Neural progenitor cell (in vitro differentiated cells): ENCODE measurements at regions not wholly inside any gene's neighbourhood (a gene's known extent, or its start where the extent isn't known, plus 50 kb on each side); places are given as distances from the start of the nearest gene placed in this dataset.

ENCODE experiments used
- DNase-seq: peaks from one replicate; pipeline ENCODE4 v3.0.0-alpha.2; 2016; ENCODE audit warnings: low spot score
- H2AFZ ChIP-seq: fragments of 200-600 bp; sonication (generic); replicated peaks from 2 replicates; pipeline ENCODE4 v1.6.1; 2016; ENCODE audit warnings: antibody characterized with exemption
- H3F3A ChIP-seq: fragments of 200-600 bp; sonication (generic); 2 replicates; pipeline ENCODE4 v1.6.1; 2016; ENCODE audit warnings: antibody characterized with exemption, low read depth
- H3K27ac ChIP-seq: fragments of 200-600 bp; sonication (generic); 2 replicates; pipeline ENCODE4 v1.5.1; 2016; ENCODE audit warnings: mild to moderate bottlenecking
- H3K27me3 ChIP-seq: fragments of 200-600 bp; sonication (generic); 2 replicates; pipeline ENCODE4 v1.6.1; 2016; ENCODE audit warnings: mild to moderate bottlenecking, moderate library complexity
- H3K36me3 ChIP-seq: fragments of 200-600 bp; sonication (generic); 2 replicates; pipeline ENCODE4 v1.5.1; 2016
- H3K4me1 ChIP-seq: fragments of 200-600 bp; sonication (generic); 2 replicates; pipeline ENCODE4 v1.6.1; 2016; ENCODE audit warnings: mixed run types
- H3K4me2 ChIP-seq: fragments of 200-600 bp; sonication (generic); 2 replicates; pipeline ENCODE4 v1.6.1; 2016
- H3K4me3 ChIP-seq: fragments of 200-600 bp; sonication (generic); 2 replicates; pipeline ENCODE4 v1.5.1; 2016
- H3K79me2 ChIP-seq: fragments of 200-600 bp; sonication (generic); 2 replicates; pipeline ENCODE4 v1.6.1; 2016; ENCODE audit warnings: low read depth
- H3K9ac ChIP-seq: fragments of 200-600 bp; sonication (generic); 2 replicates; pipeline ENCODE4 v1.6.1; 2016
- H3K9me3 ChIP-seq: fragments of 200-600 bp; sonication (generic); 2 replicates; pipeline ENCODE4 v1.5.1; 2016; ENCODE audit warnings: low read depth
- H4K20me1 ChIP-seq: fragments of 200-600 bp; sonication (generic); 2 replicates; pipeline ENCODE4 v1.6.1; 2016; ENCODE audit warnings: low read depth
- H3K27ac Mint-ChIP-seq: 3 replicates; pipeline ENCODE4 v1.8.0; 2021; ENCODE audit warnings: mixed read lengths
- H3K27me3 Mint-ChIP-seq: 2 replicates; pipeline ENCODE4 v1.8.0; 2022; ENCODE audit warnings: low read depth, mild to moderate bottlenecking, inconsistent platforms, moderate library complexity, mixed read lengths; ENCODE audit not compliant: insufficient read depth
- H3K36me3 Mint-ChIP-seq: 3 replicates; pipeline ENCODE4 v1.8.0; 2021; ENCODE audit warnings: mixed read lengths
- H3K4me1 Mint-ChIP-seq: 3 replicates; pipeline ENCODE4 v1.8.0; 2021; ENCODE audit warnings: mixed read lengths
- H3K4me3 Mint-ChIP-seq: 3 replicates; pipeline ENCODE4 v1.8.0; 2021; ENCODE audit warnings: mild to moderate bottlenecking, moderate library complexity, mixed read lengths
- H3K9me3 Mint-ChIP-seq: 3 replicates; pipeline ENCODE4 v1.8.0; 2020; ENCODE audit warnings: mixed read lengths
- CTCF ChIP-seq: fragments of 200-600 bp; sonication (generic); IDR thresholded peaks from 2 replicates; pipeline ENCODE4 v1.5.1; 2017; ENCODE audit warnings: antibody characterized with exemption, mild to moderate bottlenecking
- EZH2 ChIP-seq: fragments of 200-600 bp; sonication (generic); IDR thresholded peaks from 2 replicates; pipeline ENCODE4 v1.6.1; 2017; ENCODE audit warnings: antibody characterized with exemption, mild to moderate bottlenecking, moderate library complexity
- EZH2phosphoT487 ChIP-seq: fragments of 200-600 bp; sonication (generic); IDR thresholded peaks from 2 replicates; pipeline ENCODE4 v1.6.1; 2017; ENCODE audit warnings: antibody characterized with exemption

GRCh38 chr12:3405821-3406220 is 85.2 kb upstream of the PRMT8 start:
- peaks cover 2% of the 10 kb centered on the region for H3K36me3 Mint-ChIP-seq

GRCh38 chr12:3407723-3408122 is 83.3 kb upstream of the PRMT8 start:
- H3K4me1 ChIP-seq: no peaks in the 10 kb centered on the region
- no peaks in the 10 kb centered on the region for H4K20me1 ChIP-seq
- no peak for TF ChIP-seq EZH2
- no peak for TF ChIP-seq CTCF
- TF ChIP-seq EZH2phosphoT487: no peak
- peaks cover 17% of the 10 kb centered on the region for H3K9me3 ChIP-seq
- H3K4me3 ChIP-seq: no peak overlapping the region
- Mint-ChIP-seq H3K4me1 (no peaks in the 10 kb centered on the region), H3K27me3 (no peaks in the 10 kb centered on the region), H3K9me3 (peaks cover 43% of the 10 kb centered on the region), H3K4me3 (no peak overlapping the region), H3K36me3 (peaks cover 2% of the 10 kb centered on the region), H3K27ac (no peak overlapping the region)
- H3K4me2 ChIP-seq: no peak overlapping the region
- H2AFZ ChIP-seq: no peak overlapping the region
- no peak for DNase-seq
- no peaks in the 10 kb centered on the region for H3F3A ChIP-seq
- no peaks in the 10 kb centered on the region for H3K27me3 ChIP-seq
- no peak overlapping the region for H3K9ac ChIP-seq
- H3K79me2 ChIP-seq: no peaks in the 10 kb centered on the region
- no peak overlapping the region for H3K27ac ChIP-seq
- H3K36me3 ChIP-seq: no peaks in the 10 kb centered on the region

More at GRCh38 chr12:3405821-3406220, 85.2 kb upstream of the PRMT8 start:
- no peaks in the 10 kb centered on the region for H3K27me3 Mint-ChIP-seq
- no peaks in the 10 kb centered on the region for H3K27me3 ChIP-seq
- no peak overlapping the region for H3K4me3 Mint-ChIP-seq
- TF ChIP-seq EZH2 (no peak), EZH2phosphoT487 (no peak), CTCF (no peak)
- H3K4me3 ChIP-seq: no peak overlapping the region
- no peak overlapping the region for H3K4me2 ChIP-seq
- DNase-seq: no peak
- H3K4me1 ChIP-seq: no peaks in the 10 kb centered on the region
- no peaks in the 10 kb centered on the region for H3K36me3 ChIP-seq
- no peak overlapping the region for H2AFZ ChIP-seq
- peaks cover 52% of the 10 kb centered on the region for H3K9me3 Mint-ChIP-seq
- no peak overlapping the region for H3K9ac ChIP-seq
- no peak overlapping the region for H3K27ac Mint-ChIP-seq
- no peaks in the 10 kb centered on the region for H3K4me1 Mint-ChIP-seq
- H3K79me2 ChIP-seq: no peaks in the 10 kb centered on the region
- no peak overlapping the region for H3K27ac ChIP-seq
- H3F3A ChIP-seq: no peaks in the 10 kb centered on the region
- H3K9me3 ChIP-seq: peaks cover 17% of the 10 kb centered on the region
- H4K20me1 ChIP-seq: no peaks in the 10 kb centered on the region

DNA sequence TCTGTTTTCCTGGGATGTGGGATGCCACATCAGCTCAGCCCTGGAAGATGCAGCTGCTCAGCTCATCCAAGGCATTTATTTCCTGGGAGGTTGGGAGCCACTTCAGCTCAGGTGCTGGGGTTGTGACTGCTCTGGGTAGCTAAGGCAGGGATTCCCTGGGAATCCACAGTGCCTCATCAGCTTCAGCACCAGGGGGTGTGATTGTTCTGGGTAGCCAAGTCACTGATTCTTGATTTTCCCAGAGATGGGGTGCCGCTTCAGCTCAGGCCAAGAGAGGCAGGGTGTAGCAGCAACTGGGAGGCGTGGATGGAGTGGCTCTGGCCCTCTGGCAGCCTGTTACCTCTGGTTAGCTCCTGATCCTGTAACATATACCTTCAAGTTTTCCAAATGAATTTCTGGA is 81.3 kb upstream of the PRMT8 start:
- peaks cover 2% of the 10 kb centered on the region for H3K36me3 Mint-ChIP-seq
- no peak overlapping the region for H3K27ac ChIP-seq
- H3K4me3 ChIP-seq: no peak overlapping the region
- TF ChIP-seq EZH2phosphoT487 (no peak), EZH2 (no peak), CTCF (no peak)
- no peaks in the 10 kb centered on the region for H3K27me3 ChIP-seq
- no peak overlapping the region for H3K4me2 ChIP-seq
- no peaks in the 10 kb centered on the region for H3K4me1 ChIP-seq
- peaks cover 17% of the 10 kb centered on the region for H3K9me3 ChIP-seq
- no peaks in the 10 kb centered on the region for H3K36me3 ChIP-seq
- no peak overlapping the region for H3K27ac Mint-ChIP-seq
- H3F3A ChIP-seq: no peaks in the 10 kb centered on the region
- no peak for DNase-seq
- no peak overlapping the region for H3K9ac ChIP-seq
- no peak overlapping the region for H2AFZ ChIP-seq
- H4K20me1 ChIP-seq: no peaks in the 10 kb centered on the region
- H3K27me3 Mint-ChIP-seq: no peaks in the 10 kb centered on the region
- no peaks in the 10 kb centered on the region for H3K4me1 Mint-ChIP-seq
- H3K79me2 ChIP-seq: no peaks in the 10 kb centered on the region
- H3K4me3 Mint-ChIP-seq: no peak overlapping the region
- H3K9me3 Mint-ChIP-seq: peaks cover 38% of the 10 kb centered on the region

- no peak for DNase-seq
- H3K27ac ChIP-seq: no peak overlapping the region
- no peak overlapping the region for H2AFZ ChIP-seq
- H3K27me3 Mint-ChIP-seq: peaks cover 6% of the 10 kb centered on the region
- no peaks in the 10 kb centered on the region for H3K9me3 ChIP-seq
- H3K27ac Mint-ChIP-seq: no peak overlapping the region
- TF ChIP-seq EZH2: no peak
- no peak for TF ChIP-seq EZH2phosphoT487
- TF ChIP-seq CTCF: no peak
- no peaks in the 10 kb centered on the region for H3K36me3 ChIP-seq
- H3K9me3 Mint-ChIP-seq: peaks cover 6% of the 10 kb centered on the region
- H3K36me3 Mint-ChIP-seq: no peaks in the 10 kb centered on the region
- peaks cover 15% of the 10 kb centered on the region for H3F3A ChIP-seq
- H3K27me3 ChIP-seq: peaks cover 27% of the 10 kb centered on the region
- H3K4me3 Mint-ChIP-seq: no peak overlapping the region
- no peaks in the 10 kb centered on the region for H3K79me2 ChIP-seq
- peaks cover 8% of the 10 kb centered on the region for H3K4me1 ChIP-seq
- no peak overlapping the region for H3K9ac ChIP-seq
- H3K4me1 Mint-ChIP-seq: peaks cover 7% of the 10 kb centered on the region
- no peak overlapping the region for H3K4me2 ChIP-seq
- H3K4me3 ChIP-seq: no peak overlapping the region
- no peaks in the 10 kb centered on the region for H4K20me1 ChIP-seq
These were observed 74.8 kb upstream of the PRMT8 start for GRCh38 chr12:3416159-3416558.
